Gastroesophageal sphincter (tissue), 3 donors: ENCODE measurements at regions not wholly inside any gene's neighbourhood (a gene's known extent, or its start where the extent isn't known, plus 50 kb on each side); places are given as distances from the start of the nearest gene placed in this dataset.

ENCODE experiments used
- POLR2A ChIP-seq, 2 donors: fragments of 450-650 bp; IDR thresholded peaks; one replicate each; pipeline ENCODE4 v1.6.1; 2017; ENCODE audit warnings: antibody characterized with exemption in 2 of 2, mild to moderate bottlenecking in 2 of 2, moderate library complexity in 1 of 2
- TF ChIP-seq, protein P1 (sequence below), 4 experiments: fragments of 200-600 bp in 2 of 4; fragments of 450-650 bp in 2 of 4; sonication (generic) in 1 of 4; IDR thresholded peaks; one replicate each; pipeline ENCODE4 v1.5.1; 2017 to 2019; ENCODE audit warnings: antibody characterized with exemption in 4 of 4, mild to moderate bottlenecking in 2 of 4, moderate library complexity in 2 of 4

DNA sequence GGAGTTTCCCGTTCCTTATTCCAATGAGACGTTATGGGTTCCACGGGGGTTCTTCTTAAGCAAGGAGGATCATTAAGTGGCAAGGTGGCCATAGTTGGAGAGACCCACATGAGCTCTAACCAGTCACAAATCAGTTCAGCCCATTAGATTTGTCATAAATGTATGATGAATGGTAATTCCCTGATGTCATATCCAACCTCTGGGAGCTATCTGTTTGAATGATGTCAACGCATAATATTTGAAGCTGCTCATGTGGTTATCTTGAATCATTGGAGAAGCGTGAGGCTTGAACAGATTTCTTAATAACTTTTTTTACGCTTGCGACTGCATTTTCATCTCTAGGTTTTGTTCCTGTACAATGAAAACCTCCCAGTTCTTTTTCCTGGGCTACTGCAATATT, 270.4 kb upstream of the EEF2KMT start:
- TF ChIP-seq, protein P1, sequence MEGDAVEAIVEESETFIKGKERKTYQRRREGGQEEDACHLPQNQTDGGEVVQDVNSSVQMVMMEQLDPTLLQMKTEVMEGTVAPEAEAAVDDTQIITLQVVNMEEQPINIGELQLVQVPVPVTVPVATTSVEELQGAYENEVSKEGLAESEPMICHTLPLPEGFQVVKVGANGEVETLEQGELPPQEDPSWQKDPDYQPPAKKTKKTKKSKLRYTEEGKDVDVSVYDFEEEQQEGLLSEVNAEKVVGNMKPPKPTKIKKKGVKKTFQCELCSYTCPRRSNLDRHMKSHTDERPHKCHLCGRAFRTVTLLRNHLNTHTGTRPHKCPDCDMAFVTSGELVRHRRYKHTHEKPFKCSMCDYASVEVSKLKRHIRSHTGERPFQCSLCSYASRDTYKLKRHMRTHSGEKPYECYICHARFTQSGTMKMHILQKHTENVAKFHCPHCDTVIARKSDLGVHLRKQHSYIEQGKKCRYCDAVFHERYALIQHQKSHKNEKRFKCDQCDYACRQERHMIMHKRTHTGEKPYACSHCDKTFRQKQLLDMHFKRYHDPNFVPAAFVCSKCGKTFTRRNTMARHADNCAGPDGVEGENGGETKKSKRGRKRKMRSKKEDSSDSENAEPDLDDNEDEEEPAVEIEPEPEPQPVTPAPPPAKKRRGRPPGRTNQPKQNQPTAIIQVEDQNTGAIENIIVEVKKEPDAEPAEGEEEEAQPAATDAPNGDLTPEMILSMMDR (IDR thresholded peaks at IDR 0.05): no peak
- no peak for TF ChIP-seq POLR2A (IDR thresholded peaks at IDR 0.05)
